GM18507 (cell line): ENCODE measurements at regions not wholly inside any gene's neighbourhood (a gene's known extent, or its start where the extent isn't known, plus 50 kb on each side); places are given as distances from the start of the nearest gene placed in this dataset.
"Not testable (repeated sequence)": the region's sequence is repeated elsewhere in the genome, so short reads cannot be mapped to it uniquely, and the experiment has no call there.

Source experiments
- DNase-seq: peaks from one replicate; pipeline ENCODE4 v3.0.0; 2011; ENCODE audit warnings: low read depth; ENCODE audit not compliant: insufficient read length; ENCODE audit errors: extremely low spot score
- FAIRE-seq: peaks from 2 replicates; lab custom pipeline; 2011; peaks lifted over from hg19 to GRCh38; lab: Jason Lieb, UNC

- not testable (repeated sequence) for DNase-seq, FAIRE-seq
Measured at GRCh38 chr12:114829244-114829643, 145.3 kb upstream of the TBX3 start.

GRCh38 chr12:114827461-114827860, 143.5 kb upstream of the TBX3 start:
- FAIRE-seq (no peak), DNase-seq (no peak)

GRCh38 chr12:114826244-114826643, 142.3 kb upstream of the TBX3 start:
- DNase-seq (no peak), FAIRE-seq (no peak)

GRCh38 chr12:114823724-114824123, 139.7 kb upstream of the TBX3 start:
- DNase-seq (no peak), FAIRE-seq (no peak)

GRCh38 chr12:114821570-114821969, 137.6 kb upstream of the TBX3 start:
- FAIRE-seq (no peak), DNase-seq (no peak)

- FAIRE-seq (no peak), DNase-seq (no peak)
Measured at GRCh38 chr12:114820796-114821195, 136.8 kb upstream of the TBX3 start.

GRCh38 chr12:114817571-114818425, 133.8 kb upstream of the TBX3 start:
- FAIRE-seq = no peak

GRCh38 chr12:114815026-114815795, 131.2 kb upstream of the TBX3 start:
- DNase-seq (no peak), FAIRE-seq (no peak)

More at GRCh38 chr12:114817571-114818425, 133.8 kb upstream of the TBX3 start:
- no peak for DNase-seq

GRCh38 chr12:114812858-114813761, 129.1 kb upstream of the TBX3 start:
- FAIRE-seq (no peak), DNase-seq (no peak)

- DNase-seq = no peak
- no peak for FAIRE-seq
Measured at GRCh38 chr12:114812384-114812783, 128.4 kb upstream of the TBX3 start.

- DNase-seq (no peak), FAIRE-seq (no peak)
Measured at GRCh38 chr12:114809097-114809496, 125.1 kb upstream of the TBX3 start.

GRCh38 chr12:114801381-114801780, 117.4 kb upstream of the TBX3 start:
- not testable (repeated sequence) for FAIRE-seq, DNase-seq

- not testable (repeated sequence) for DNase-seq
Measured at GRCh38 chr12:114800566-114800965, 116.6 kb upstream of the TBX3 start.

GRCh38 chr12:114799574-114800487, 115.9 kb upstream of the TBX3 start:
- FAIRE-seq (no peak), DNase-seq (no peak)

More at GRCh38 chr12:114800566-114800965, 116.6 kb upstream of the TBX3 start:
- not testable (repeated sequence) for FAIRE-seq

GRCh38 chr12:114794049-114794558, 110.1 kb upstream of the TBX3 start:
- FAIRE-seq = no peak
- DNase-seq = no peak

GRCh38 chr12:114790276-114790675, 106.3 kb upstream of the TBX3 start:
- FAIRE-seq (no peak), DNase-seq (no peak)

GRCh38 chr12:114789821-114790220, 105.8 kb upstream of the TBX3 start:
- no peak for DNase-seq
- FAIRE-seq = no peak

- DNase-seq (no peak), FAIRE-seq (no peak)
Measured at GRCh38 chr12:114789276-114789675, 105.3 kb upstream of the TBX3 start.
